ENCODE measurements at regions not wholly inside any gene's neighbourhood (a gene's known extent, or its start where the extent isn't known, plus 50 kb on each side); places are given as distances from the start of the nearest gene placed in this dataset.

DNA sequence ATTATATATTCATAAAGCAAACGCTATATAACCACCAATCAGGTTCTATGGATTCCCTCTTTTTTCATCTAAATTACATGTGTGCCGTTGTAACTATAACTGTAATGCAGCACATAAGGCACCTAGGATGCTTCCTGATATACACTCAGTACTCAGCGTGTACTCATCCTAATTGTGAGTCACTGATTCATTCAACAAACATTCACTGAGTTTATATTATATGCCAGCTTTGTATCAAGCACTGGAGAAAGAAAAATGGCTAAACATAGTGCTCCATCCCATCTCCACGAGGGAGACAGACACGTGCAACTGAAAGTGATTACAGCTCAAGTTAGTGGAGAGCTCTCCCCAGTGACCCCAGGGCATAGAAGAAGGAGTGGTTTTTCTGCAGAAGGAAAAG lies 49.9 kb upstream of the SYN3 start:
- TF ChIP-seq, protein P1, sequence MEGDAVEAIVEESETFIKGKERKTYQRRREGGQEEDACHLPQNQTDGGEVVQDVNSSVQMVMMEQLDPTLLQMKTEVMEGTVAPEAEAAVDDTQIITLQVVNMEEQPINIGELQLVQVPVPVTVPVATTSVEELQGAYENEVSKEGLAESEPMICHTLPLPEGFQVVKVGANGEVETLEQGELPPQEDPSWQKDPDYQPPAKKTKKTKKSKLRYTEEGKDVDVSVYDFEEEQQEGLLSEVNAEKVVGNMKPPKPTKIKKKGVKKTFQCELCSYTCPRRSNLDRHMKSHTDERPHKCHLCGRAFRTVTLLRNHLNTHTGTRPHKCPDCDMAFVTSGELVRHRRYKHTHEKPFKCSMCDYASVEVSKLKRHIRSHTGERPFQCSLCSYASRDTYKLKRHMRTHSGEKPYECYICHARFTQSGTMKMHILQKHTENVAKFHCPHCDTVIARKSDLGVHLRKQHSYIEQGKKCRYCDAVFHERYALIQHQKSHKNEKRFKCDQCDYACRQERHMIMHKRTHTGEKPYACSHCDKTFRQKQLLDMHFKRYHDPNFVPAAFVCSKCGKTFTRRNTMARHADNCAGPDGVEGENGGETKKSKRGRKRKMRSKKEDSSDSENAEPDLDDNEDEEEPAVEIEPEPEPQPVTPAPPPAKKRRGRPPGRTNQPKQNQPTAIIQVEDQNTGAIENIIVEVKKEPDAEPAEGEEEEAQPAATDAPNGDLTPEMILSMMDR (optimal IDR thresholded peaks at IDR 0.05 in 1 of 3, IDR thresholded peaks at IDR 0.05 in 1 of 3, conservative IDR thresholded peaks at IDR 0.05 in 1 of 3; ENCODE audit: extremely low read depth in 1 of 3, insufficient read depth in 2 of 3, low read length in 3 of 3): no peak
- TF ChIP-seq EZH2 (IDR thresholded peaks at IDR 0.05; ENCODE audit: low read length): no peak

Measured in keratinocyte (primary cell).